DMS114 treated with DMSO at 0.1 percent for 48 hours (cell line): ENCODE measurements at regions not wholly inside any gene's neighbourhood (a gene's known extent, or its start where the extent isn't known, plus 50 kb on each side); places are given as distances from the start of the nearest gene placed in this dataset.
"Not testable (repeated sequence)": the region's sequence is repeated elsewhere in the genome, so short reads cannot be mapped to it uniquely, and the experiment has no call there.

ENCODE experiments used
- DNase-seq: peaks from one replicate; lab custom pipeline; 2025; ENCODE audit not compliant: unreplicated experiment; lab: John Stamatoyannopoulos, UW

DNA sequence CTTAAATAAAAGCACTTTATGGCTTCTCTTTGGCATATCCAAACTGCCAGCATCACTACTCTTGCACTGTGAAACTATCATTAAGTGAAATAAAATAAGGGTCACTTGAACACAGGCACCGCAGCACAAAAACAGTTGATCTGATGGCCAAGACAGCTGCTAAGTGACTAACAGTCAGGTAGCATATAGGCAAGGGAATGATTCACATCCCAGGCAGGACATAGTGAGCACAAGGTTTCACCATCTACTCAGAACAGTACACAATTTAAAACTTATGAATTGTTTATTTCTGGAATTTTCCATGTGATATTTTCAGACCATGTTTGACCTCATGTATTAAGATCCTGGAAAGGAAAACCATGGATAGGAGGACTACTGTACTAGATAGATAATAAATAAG is 214.2 kb downstream of the MREG start:
- no peak for DNase-seq

DNA sequence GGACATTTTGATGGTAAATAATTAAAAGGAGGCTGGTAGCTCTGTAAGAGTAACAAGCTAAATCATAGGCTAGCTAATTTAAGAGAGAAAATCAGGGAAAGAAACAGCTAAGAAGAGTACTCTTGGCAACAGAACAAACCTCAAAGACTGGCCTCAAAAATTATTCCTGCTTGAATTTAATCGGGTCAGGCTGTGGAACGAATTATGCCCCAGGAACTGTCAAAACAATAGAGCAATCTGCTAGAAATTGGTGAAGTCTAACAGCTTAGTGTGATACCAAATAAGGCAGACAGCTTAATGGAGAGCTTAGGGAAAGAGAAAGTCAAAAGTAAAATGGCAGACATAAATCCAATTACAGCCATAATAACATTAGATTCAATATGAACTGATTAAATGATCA is 215.7 kb downstream of the MREG start:
- no peak for DNase-seq

DNA sequence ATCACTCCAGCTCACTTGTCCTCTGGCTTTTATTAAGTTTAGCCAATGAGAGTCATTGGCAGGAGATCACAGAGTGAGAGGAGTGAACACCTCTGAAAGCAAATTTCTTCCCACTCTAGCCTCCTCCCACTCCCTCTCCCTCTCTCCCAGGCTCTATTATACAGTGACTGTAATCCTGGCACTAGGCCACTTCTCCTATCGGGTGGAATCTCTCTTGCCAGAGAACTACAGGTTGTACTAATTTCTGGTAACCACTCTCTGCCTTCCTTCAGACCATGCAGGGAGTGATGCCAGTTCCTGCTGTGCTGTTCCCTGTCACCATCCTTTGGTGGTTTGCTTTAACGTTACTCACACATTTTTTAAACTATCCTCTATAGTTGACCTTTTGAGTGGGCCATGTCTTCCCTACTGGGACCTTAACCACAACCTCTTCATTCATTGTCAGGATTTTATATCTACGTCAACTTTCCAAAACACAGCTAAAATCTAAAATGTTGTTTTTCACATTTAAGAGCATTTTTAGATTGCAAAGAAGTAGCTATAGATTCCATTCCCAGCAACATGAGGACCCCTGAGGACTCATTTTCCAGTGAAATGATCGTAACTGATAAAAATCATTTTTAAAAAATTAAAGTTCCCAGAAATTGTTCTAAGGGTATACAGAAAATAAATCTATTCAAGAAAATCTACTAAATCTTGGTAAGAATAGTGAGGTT is 217.1 kb downstream of the MREG start:
- no peak for DNase-seq

DNA sequence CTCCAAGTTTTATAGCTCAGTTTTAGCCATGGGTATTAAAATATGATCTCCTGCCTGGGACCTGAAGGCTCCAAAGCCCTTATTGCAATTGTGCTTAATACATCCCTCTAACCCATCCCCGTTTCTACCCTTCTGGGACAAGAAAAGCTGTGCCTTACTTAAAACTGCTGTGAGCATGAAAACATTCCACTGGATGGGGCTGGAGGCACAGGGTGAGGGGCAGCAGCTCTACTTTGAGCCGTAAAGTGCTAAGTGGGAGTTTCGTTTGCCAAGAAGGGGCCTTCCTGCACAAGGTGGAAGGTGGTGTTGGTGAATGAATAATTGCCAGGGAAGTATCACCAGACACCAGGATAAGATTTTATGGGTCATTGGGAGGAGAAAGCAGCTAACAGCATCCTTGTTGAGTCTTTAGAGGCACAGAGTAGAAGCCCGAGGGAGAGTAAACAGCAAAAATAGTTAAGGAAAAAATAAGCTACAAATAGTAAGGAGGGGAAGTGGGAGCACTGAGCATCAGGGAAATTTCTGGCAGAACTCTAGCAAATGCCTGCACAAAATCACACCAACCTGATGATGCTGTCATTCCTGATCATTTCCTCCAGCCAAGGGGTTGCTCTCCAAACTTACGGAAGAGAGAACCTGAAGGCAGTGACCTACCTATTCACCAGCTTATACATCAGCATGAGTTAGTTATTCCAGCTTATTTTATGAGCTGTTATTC is 218.4 kb downstream of the MREG start:
- no peak for DNase-seq

DNA sequence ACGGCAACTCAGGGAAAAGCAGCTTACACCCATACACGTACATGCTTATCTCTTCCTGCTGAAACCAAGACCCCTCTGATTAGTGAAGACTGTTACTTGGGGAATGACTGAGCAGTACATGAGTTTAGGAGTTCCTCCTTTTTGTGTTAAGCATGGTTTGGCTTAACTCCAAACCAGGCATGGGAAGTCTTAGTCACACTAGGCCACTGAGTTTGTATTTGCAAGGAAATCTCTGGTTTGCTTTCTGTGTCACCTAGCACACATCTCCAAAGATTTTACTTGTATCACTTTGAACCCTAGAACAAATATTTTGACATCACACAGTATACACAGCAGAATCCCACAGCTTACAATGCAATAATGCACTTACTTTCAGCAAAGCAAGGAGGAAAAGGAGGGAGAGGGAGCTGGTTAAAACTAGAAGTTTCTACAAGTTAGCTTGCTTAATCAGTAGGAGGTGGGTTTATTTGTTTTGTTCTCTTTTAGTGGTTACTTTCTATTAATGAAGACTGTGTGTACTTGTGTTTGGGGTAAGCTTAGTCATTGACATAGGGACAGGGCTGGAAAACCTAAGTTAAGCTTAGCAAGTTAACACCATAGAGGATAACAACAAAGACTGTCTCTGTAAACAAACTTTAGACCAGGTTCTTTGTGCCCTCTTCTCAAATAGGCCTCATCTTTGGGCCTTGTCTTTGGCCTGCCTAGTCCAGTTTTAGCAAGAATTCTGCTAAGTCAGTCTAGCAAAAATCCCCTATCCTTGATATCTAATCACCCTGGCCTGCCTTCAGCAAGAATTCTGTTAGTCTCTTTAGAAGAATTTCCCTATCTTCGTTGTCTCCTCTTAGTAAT is 219.4 kb downstream of the MREG start:
- DNase-seq, result no peak

DNA sequence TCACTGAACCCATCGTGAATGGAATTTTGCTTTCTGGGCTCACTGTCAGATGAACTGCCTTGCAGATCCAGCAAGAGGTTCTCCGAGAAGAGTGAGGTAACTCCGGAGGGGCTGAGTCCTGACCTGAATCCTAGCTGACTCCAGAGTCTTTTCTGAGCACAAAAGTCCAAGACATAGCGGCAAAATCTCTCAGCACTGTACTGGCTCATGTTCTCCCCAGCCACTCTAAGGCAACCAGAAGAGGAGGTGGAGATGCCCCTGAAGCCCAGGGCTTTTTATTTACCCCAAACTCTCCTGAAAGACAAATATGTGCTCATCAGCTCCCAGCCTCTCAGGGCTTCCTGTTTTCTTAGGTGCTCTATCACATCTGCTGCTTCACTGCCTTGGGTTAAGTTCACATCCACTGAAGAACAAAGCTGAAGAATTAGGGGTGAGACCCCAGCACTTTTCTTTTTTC is 221.8 kb downstream of the MREG start:
- DNase-seq, result no peak

DNA sequence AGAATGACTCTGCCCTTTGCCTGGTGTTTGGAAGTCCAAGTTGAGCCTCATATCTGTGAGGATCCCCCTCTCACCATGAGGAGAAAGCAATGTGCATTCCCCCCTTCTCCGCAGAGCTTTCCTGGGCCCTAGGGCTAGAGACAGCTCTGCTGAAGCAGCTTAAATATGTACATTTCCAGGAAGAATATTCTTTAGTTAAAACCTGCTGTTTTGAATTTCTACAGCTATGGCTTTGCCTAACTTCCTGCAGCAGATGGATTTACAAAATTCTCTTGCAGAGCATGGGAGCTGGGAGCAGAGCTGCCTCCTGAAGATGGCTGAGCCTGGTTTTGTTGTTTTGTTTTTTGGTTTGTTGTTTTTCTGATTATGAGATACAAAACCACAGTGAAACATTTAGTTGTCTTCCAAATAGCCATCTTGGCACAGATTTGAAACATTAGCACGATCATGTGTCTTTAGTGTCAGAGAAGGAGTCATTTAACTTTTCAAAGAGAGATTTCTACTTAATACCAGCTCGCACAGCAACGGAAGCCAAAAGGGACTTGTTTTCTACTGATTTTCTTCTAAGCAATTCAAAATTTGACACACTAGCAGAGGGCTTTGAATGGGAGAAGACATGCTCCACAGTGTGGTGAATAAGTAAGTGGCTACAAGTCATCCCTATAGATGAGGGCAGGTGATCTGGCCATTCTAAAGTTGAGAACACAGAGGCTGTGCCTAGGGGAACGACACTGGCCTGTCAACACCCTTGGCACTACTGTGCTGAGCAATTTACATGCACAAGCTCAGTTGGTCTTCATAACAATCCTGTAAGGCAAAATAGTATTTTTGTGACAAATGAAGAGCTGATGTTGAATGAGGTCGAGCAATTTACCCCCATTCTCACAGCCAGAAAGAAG is 222.6 kb downstream of the MREG start:
- DNase-seq, result no peak

DNA sequence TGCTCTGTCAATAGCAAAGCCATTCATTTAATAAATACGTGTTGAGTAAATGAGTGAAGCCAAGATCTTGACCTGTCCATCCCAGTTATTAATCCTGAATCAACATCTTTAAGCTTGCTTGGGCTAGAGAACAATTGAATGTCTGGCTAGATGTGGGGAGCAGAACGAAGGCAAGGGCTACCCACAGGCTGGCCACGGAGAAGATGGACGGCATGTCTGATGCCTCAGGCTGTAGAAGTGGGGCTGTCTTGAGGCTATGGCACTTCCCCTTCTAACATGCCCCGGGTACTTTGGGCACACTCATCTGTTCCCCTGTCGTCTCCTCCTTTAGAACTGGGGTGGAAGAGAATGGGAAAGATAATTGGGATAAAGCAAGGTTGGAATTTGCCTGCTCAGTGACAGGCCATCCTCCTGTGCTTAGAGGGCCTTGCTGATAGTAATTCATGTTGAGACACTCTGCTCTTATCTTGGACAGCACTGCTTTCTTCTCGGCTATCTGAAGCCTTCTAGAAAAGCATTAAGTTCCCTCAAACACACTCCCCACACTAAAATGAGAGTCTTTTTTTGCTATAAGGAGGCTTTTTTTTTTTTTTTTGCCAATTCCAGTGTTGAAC is 225.7 kb downstream of the MREG start:
- no peak for DNase-seq

DNA sequence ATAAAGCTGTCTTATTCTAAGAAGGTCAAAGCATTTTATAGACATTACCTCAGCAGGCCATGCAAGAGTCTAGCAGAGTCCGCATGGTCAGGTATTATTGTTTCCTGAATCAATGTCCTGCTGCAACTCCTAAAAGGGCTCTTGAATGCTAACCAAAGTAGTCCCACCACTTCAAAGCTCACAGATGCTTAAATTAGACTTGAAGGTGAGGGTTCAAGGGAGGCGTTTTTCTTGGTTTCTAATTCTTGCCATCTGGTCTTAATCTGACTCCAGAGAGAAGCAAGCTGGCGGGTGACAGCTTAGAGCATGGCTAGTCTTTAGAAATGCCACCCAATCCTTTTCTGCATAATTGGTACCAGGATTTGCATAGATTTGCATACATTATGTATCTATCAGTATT is 226.3 kb downstream of the MREG start:
- DNase-seq, result no peak

DNA sequence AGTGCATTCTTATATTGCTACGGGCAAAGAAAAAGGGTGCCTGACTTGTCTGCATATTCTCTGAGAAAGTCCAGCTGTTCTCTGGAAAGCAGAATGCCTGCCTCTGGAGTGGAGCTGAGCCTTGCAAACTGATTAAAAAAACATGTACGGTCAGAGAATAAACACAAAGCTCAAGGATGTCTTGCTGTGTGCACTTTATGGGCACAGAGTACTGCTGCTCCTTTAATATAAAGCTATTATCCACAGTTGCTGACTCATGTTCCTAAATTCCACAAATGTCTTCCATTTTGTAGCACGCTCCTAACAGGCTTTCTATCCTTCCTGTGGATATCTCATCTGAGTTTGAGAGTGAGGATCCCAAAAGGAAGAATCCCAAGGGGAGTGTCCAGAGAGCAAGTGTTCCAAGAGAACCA is 229.0 kb downstream of the MREG start:
- no peak for DNase-seq

DNA sequence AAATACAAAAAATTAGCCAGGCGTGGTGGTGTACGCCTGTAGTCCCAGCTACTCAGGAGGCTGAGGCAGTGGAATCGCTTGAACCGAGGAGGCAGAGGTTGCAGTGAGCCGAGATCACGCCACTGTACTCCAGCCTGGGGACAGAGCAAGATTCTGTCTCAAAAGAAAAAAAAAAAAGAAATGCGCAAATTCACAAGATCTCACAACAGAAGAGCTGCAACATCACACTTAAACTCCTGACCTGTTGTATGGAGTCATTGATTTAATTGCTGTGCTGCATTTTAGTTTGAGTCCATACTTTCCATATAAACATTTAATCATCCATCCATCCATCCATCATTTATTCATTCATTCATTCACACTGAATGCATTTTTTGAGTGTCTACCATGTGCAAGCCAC is 229.7 kb downstream of the MREG start:
- DNase-seq, result not testable (repeated sequence)

DNA sequence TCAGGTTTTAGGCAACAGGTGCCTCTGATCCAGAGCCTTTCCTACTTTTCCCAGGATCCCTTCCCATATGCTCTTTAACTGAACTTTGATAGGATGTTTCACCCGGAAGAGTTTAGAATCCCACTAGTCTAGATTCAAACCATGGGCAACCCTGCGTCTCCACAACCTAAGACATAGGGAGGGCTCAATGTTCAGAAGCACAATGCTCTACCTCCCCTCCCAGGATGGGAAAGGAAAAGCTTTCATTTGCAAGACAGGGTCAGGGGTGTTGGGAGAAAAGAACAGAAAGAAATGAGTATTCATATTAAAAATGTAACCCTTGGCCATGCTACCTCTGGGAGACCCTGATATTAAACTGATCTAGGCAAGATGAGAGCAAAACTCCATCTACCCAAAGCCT is 230.4 kb downstream of the MREG start:
- no peak for DNase-seq

DNA sequence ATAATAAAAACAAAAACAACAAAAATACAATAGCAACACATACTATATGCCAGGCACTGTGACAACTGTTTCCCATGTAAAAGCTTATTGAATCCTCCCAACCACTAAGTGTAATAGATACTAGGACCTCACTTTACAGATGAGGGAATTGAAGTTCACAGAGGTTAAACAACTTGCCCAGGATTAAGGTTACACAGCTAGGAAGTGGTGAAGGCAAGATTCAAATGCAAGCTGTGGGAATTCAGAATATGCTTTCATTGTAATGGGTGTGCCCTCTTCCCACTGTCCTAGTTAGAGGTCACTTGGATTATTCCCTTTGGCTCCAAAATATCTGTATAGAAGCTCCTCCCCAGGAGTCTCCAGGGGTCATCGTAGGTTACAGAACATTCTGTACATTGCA is 231.1 kb downstream of the MREG start:
- DNase-seq, result no peak

DNA sequence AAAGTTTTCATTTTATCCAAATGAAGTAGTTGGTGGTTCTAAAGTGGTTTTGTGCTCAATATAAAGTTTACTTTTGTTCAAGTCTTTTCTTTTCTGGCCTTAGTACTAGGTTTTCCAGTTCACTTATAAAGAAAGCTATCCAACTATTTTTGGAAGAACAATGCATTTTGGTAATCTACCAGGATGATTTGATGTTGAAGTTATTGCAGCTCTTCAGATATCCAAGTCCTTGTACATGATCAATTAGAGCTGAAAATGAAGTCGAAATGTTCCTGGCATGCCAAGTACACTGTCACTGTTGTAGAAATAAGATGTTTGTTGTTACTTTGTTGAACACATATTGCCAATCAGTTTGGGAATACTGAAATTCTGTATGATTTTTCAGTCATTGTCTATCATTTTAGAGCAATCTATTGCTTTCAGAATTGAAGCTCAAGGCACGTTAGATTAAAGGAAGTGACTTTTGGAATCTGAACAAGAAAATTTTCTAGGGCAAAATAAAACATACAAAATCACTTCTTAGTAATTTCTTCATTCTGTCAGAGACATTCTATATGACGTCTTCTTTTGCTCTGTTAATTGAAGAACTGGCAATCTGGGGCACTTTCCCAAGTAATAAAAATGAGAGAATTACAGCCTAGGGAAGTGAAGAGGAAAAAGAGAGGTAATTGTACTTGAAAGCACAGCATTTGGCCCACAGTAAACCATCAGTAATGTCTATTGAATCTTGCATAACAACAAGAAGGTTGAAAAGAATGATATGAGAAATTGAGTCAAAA is 232.3 kb downstream of the MREG start:
- DNase-seq, result no peak

DNA sequence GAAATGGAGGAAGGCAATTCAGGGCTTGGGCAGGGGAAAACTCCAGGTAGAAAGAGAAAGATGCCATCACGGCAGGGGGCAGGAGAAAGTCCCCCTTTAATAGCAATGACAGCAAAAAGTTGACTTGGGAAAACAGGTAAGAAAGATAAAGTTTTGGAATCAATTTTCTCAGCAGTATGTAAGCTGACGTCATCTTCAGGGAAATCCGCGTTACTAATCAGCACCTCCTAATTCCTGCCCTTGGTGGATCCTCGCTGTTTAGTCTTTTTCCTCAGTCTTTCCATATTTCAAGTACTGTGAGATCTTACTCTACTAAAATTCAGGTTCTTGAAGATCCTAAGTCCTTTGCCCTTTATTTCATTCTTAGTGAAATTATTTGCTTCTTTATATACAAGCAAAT is 233.0 kb downstream of the MREG start:
- no peak for DNase-seq

DNA sequence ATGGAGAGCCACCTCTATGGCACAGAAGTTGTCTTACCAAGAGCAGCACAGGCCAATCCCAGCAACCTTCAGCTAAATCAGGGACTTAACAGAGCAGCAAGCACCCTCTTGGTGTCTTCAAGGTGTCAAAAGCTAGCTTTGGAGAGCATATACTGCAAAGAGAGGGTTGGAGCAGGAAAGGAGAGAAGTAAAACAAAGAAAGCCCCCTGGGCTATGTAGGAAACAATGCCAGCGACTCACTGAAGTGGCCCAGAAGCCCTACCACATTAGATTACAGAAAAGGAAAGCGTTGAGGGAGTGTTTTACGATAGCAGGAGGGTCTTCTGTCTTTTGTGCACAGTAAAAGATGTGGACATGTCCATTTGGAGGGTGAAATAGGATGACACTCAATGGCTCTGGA is 233.4 kb downstream of the MREG start:
- DNase-seq, result no peak

DNA sequence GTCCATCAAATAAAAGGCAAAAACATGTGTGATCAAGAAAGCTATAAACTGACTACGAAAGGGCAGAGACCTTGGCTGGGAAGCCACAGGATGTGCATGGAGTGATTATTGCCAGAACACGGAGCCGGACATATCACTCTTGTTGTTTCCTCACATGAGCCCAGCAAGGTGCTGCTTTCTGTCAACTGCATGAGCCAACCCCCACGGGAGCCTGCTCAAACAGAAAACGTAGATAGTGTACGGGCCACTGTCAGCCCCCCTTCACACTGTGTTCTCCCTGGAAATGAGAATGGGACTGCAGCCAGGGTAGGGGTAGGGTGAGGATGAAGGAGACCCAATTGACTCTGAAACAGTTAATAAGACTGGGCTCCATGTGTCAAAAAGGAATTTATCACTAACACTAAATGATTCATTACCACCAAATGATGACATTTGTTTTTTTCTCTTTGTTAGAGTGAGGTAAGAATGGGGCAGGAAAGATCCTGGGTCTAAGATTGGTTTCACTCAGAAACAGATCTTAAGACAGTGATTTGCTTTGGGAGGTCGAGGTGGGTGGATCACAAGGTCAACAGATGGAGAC is 235.8 kb downstream of the MREG start:
- DNase-seq, result no peak

DNA sequence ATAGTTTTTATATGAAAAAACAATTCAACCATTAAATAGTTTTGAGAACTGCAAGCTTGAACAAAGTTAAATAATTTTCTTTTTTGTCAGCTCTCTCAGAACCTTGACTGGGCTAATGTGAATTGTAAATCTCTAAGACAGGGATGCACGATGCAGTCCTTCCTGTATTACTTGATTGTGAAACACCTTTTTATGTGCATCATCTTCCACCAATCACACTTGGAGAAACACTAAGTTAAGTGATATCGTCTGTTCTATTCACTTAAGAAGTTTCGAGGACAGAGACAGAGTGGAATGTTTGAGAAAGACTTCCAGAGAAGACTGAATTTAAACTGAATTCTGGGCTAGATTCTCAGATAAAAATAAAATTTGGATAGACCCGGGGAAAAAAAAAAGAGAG is 238.2 kb downstream of the MREG start:
- no peak for DNase-seq

DNA sequence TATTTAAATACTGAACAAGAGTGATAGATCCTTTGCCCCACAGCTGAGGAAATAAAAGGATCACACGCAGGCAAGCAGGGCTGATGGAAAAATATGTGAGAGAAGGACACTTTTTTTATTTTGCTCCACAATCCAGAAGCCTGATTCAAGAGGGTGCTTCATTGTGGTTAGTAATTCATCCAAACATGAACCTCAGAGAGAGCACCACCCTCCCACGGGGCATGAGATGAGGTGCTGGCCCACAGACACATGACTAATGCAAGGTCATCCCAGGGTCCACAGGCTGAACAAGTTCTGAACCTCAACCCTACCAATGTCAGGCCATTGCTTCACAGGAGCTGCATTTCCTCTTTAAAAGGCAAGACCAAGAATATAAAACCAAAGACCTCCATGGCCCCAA is 239.6 kb downstream of the MREG start:
- DNase-seq, result no peak
